GM18870 (cell line): ENCODE measurements at regions not wholly inside any gene's neighbourhood (a gene's known extent, or its start where the extent isn't known, plus 50 kb on each side); places are given as distances from the start of the nearest gene placed in this dataset.

Source experiments
- ATAC-seq: cut with Tn5 transposase; IDR thresholded peaks from one replicate; pipeline ENCODE4 v1.9.1; 2021; ENCODE audit warnings: moderate library complexity; ENCODE audit not compliant: unreplicated experiment

DNA sequence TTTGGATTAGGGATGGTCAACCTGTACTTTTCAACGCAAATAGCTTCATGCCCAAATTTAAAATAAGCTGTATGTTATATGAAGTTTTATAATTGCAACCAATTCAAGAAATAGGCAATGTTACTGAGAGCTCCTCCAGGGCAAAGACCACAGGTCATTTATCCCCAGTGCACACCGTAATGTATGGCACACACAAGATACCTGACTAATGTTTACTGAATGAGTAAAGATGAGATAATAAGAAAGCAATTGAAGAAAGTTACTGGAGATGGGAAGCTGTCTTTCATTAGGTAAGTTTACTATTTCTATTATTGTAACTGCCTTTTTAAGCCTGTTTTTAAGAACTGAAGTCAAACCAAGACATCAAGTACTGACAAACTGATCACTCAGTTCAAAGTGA lies 184.5 kb upstream of the VRK2 start:
- no peak for ATAC-seq

DNA sequence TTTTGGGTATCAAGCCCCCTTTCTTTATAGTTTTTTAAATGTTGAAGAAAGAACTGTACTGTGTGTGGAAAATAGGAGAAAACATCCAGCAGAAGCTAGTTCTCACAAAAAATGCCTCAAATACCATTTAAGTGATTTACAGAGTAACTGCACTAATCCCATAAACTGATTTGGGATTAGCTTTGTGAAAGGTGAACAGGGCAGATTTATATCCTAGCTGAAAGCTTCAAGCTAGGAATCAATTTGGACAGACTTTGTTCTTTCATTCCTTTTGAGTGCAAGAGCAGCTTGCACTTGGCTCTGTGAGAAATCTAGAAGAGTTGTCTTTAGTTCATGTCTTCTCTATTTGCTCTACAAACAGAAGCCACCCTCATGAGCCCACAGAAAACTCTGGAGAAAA lies 183.9 kb upstream of the VRK2 start:
- no peak for ATAC-seq

- no peak for ATAC-seq
Observed at GRCh38 chr2:57864926-57865325, 181.7 kb upstream of the VRK2 start.

DNA sequence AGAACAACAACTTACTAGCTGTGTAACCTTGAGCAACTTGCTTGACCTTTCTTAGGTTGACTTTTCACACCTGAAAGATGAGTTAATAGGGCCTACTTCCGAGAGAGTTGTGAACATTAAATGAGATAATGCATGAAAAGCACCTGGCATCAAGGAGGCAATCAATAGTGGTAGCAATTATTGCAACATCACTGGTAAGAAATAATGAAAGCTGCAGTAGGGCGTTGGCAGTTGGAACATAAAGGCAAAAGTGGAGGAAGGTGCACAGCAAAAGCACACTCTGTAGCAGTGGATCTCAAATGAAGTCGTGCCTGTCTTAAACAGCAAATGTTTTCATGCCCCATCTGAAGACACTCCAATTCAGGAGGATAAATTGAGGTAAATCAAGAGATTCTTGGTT lies 178.9 kb upstream of the VRK2 start:
- ATAC-seq: no peak

GRCh38 chr2:57868619-57869139 lies 177.9 kb upstream of the VRK2 start:
- ATAC-seq: no peak

DNA sequence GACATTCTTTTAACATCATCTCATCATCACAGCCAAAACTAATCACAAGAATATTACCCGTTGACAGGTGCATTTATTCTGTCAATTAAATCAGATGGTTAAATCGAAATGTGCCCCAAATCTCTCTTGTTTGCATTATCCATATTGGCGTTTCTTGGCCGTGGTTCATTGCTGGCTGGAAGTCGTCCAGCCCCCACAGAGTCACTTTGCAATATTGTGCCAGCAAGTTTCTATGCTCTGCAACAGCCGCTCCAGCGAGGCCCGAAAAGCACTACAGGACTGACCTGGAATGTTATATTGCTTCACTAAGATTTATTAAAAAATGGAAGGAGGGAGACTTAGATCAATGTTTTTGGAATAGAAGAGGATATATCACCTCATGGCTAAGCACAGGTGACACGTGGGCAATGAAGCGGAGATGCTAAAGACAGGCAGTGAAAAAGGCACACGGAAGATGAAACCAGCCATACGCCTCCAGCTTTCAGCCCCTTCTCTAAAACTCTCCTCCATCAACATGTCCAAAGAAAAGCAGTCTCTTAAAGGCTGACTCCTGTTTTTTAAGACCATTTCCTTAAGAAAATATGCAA lies 176.8 kb upstream of the VRK2 start:
- no peak for ATAC-seq

GRCh38 chr2:57876313-57876712 lies 170.3 kb upstream of the VRK2 start:
- peak; percentile 77 for ATAC-seq

DNA sequence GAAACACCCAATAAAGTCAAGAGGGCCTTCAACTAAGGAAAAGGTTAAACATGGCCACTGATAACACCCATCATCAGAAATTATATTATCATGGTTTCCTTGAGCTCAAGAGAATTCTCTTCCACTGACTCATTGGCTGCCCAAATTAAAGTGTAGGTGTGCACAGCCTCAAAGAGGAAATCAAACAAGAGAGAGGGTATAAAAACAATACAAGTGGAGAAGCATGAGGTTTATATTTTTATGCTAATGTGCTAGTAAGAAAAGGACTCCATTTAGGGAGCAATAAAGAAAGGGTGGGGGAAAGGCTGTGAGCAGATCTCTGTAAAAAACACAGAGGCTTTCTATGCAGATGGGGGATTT lies 168.8 kb upstream of the VRK2 start:
- ATAC-seq: no peak

DNA sequence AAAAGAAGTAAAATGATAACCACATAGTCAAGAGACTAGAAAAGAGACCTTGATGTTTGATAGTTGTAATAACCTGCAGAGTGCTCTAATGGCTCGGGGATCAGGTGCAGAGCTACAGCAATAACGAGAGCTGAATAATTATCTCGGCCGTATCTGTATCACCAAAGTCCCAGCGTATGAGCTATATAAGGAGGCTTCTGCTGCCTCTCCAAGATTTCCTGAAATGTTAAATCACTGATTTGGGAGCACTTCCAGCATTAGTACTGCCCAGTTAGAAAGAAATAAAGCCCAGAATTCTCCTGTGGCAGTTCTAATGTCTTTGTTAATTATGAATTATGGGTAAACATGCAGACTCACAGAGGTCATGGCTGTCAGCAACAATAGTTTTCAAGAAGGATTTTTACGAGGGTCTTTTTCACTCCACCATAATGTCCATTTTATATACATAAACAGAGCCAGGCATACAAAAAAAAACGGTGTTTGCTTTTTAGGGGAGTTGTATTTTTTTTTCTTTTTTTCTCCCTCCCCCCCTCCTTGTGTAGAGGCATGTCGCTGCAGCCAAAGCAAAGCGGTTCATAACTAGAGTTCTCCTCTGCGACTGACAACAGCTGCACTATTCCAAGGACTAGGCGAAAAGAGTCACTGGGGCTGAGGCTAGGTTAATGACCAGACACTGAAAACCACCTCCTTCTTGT lies 168.3 kb upstream of the VRK2 start:
- no peak for ATAC-seq

GRCh38 chr2:57878866-57879210 lies 167.8 kb upstream of the VRK2 start:
- ATAC-seq: no peak

GRCh38 chr2:57880446-57880845 lies 166.2 kb upstream of the VRK2 start:
- no peak for ATAC-seq

DNA sequence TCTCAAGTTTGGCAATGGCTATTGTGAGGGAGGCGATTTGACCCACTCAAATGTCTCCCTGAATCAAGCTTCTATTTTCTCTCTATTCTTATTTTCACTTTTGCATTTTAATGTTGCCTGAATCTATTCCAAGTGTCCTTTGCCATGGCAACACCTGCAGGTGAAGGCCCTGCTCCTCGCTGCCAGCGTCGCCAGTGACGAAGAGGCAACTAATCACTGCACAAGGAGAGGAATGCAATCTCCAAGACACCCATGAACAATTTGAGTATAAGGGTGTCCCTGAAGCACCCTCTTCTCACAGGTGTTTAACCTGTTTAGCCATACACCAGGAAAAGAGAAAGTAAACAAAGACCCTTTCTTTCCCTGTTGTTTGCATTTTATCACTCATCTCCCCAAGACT lies 165.6 kb upstream of the VRK2 start:
- no peak for ATAC-seq

GRCh38 chr2:57881998-57882888 lies 164.4 kb upstream of the VRK2 start:
- ATAC-seq: no peak

- no peak for ATAC-seq
Observed at GRCh38 chr2:57882895-57883515, 163.6 kb upstream of the VRK2 start.

DNA sequence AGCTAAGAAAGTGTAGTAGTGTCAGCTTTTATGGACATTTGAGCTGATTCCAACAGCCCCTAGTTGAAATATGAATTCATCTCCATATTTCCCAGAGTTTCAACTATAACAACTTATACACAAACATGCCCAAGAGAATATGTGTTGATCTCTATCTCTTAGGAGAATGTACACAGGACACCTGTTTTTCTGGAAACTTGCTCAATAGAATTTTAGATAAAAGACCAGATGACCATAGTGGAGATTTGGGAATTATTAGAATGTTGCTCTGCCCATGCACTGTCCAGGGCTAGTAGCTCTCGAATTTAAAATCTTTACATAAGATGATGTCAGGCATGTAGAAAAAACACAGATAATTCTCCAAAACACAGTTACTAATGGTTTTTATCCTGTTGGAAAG lies 162.3 kb upstream of the VRK2 start:
- no peak for ATAC-seq

GRCh38 chr2:57885742-57886141 lies 160.9 kb upstream of the VRK2 start:
- no peak for ATAC-seq

GRCh38 chr2:57886161-57886786 lies 160.3 kb upstream of the VRK2 start:
- ATAC-seq: no peak

- no peak for ATAC-seq
Observed at GRCh38 chr2:57888463-57888862, 158.1 kb upstream of the VRK2 start.

DNA sequence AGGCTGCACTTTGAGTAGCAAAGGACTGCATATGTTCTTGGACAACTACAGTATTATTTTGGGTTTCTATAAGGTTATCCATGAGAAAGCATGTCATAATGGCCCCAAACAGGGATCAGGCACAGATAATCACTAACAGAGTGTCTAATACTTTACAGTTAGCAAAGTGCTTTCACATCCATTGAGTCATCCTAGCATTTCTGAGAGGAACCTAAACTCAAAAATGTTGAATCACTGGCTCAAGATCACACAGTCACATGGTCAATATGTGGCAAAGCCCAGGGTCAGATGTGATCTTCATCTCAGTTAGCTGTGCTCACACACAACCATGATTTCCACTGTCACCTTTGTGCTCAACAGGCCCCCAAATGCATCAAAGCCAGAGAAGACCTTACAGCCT lies 156.1 kb upstream of the VRK2 start:
- peak; percentile 57 for ATAC-seq

- no peak for ATAC-seq
Observed at GRCh38 chr2:57891086-57891712, 155.4 kb upstream of the VRK2 start.

- ATAC-seq: peak; percentile 83
Observed at GRCh38 chr2:57892920-57893319, 153.7 kb upstream of the VRK2 start.
